ENCODE measurements at regions not wholly inside any gene's neighbourhood (a gene's known extent, or its start where the extent isn't known, plus 50 kb on each side); places are given as distances from the start of the nearest gene placed in this dataset.
"Not testable (repeated sequence)": the region's sequence is repeated elsewhere in the genome, so short reads cannot be mapped to it uniquely, and the experiment has no call there.

GRCh38 chr5:17056141-17056631 lies 120.1 kb upstream of the MYO10 start:
- 86% methylated on average over 7 of the region's 7 CpGs for WGBS (ENCODE audit: insufficient coverage)
- Mint-ChIP-seq H3K27me3 (ENCODE audit: low read depth in 2 of 2) (no peaks in the 10 kb centered on the region), H3K27ac (no peak overlapping the region), H3K36me3 (no peaks in the 10 kb centered on the region), H3K9me3 (peaks cover 2 to 3% of the 10 kb centered on the region in 2 donors), H3K4me3 (no peak overlapping the region), H3K4me1 (no peaks in the 10 kb centered on the region)
- no peaks in the 10 kb centered on the region for H3K9me3 ChIP-seq (ENCODE audit: control insufficient read depth, insufficient read depth, low read length)
- H3K36me3 ChIP-seq (ENCODE audit: control insufficient read depth, insufficient read depth, low read length) = no peaks in the 10 kb centered on the region
- ATAC-seq (no peak), DNase-seq (no peak)
- H3K27me3 ChIP-seq (ENCODE audit: control insufficient read depth, insufficient read depth, low read length) = no peaks in the 10 kb centered on the region
- H3K4me1 ChIP-seq (ENCODE audit: control insufficient read depth, insufficient read depth, low read length) = no peaks in the 10 kb centered on the region
- no peak overlapping the region for H3K4me3 ChIP-seq (ENCODE audit: low read length)
- H3K27ac ChIP-seq (ENCODE audit: low read length) = no peak overlapping the region
- no peak for TF ChIP-seq CTCF (IDR thresholded peaks at IDR 0.05)
- intact Hi-C loops (cut with micrococcal nuclease) = no loop called here

DNA sequence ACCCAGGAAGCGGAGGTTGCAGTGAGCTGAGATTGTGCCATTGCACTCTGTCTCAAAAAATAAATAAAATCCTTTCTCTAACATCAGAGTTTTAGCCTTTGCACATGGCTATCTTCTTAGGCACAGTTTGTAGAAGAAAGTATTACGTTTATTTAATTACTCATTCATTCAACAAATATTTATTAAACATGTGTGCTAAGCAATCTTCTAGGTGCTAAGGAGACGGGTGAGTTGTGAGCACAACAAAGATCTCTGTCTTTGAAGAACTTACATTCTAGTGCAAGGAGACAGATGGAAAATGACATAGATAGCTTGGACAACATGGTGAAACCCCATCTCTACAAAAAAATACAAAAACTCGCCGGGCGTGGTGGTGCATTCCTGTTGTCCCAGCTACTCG lies 122.3 kb upstream of the MYO10 start:
- H3K36me3 Mint-ChIP-seq = no peaks in the 10 kb centered on the region
- H3K4me1 ChIP-seq (ENCODE audit: control insufficient read depth, insufficient read depth, low read length) = no peaks in the 10 kb centered on the region
- TF ChIP-seq CTCF (IDR thresholded peaks at IDR 0.05) = no peak
- H3K27me3 Mint-ChIP-seq (ENCODE audit: low read depth in 2 of 2) = no peaks in the 10 kb centered on the region
- no peak overlapping the region for H3K27ac ChIP-seq (ENCODE audit: low read length)
- no peak overlapping the region for H3K27ac Mint-ChIP-seq
- no peaks in the 10 kb centered on the region for H3K36me3 ChIP-seq (ENCODE audit: control insufficient read depth, insufficient read depth, low read length)
- intact Hi-C loops (cut with micrococcal nuclease) = no loop called here
- no peaks in the 10 kb centered on the region for H3K9me3 ChIP-seq (ENCODE audit: control insufficient read depth, insufficient read depth, low read length)
- no peaks in the 10 kb centered on the region for H3K27me3 ChIP-seq (ENCODE audit: control insufficient read depth, insufficient read depth, low read length)
- DNase-seq (no peak), ATAC-seq (no peak)
- H3K4me1 Mint-ChIP-seq = no peaks in the 10 kb centered on the region
- H3K4me3 ChIP-seq (ENCODE audit: low read length) = no peak overlapping the region
- peaks cover 2 to 3% of the 10 kb centered on the region in 2 donors for H3K9me3 Mint-ChIP-seq
- H3K4me3 Mint-ChIP-seq = no peak overlapping the region
- 91% methylated on average over 6 of the region's 7 CpGs for WGBS (ENCODE audit: insufficient coverage)

DNA sequence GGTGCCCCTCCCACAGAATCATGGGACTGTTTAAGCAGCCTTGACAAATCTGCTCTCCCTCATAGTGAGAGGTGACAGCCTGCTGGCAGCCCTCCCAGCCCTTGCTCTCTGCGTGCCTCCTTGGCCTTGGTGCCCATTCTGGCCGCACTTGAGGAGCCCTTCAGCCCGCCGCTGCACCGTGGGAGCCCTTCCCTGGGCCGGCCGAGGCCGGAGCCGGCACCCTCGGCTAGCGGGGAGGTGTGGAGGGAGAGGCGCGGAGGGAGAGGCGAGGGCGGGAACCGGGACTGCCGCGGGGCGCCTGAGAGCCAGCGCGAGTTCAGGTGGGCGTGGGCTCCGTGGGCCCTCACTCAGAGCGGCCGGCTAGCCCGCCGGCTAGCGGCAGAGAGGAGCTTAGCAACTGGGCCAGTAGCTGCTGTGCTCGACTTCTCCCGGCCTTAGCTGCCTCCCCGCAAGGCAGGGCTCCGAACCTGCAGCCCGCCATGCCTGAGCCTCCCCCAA lies 125.9 kb upstream of the MYO10 start:
- H3K27me3 ChIP-seq (ENCODE audit: control insufficient read depth, insufficient read depth, low read length) = no peaks in the 10 kb centered on the region
- H3K9me3 ChIP-seq (ENCODE audit: control insufficient read depth, insufficient read depth, low read length) = no peaks in the 10 kb centered on the region
- H3K27ac ChIP-seq (ENCODE audit: low read length) = no peak overlapping the region
- WGBS (ENCODE audit: insufficient coverage) = 88% methylated on average over 33 of the region's 33 CpGs
- DNase-seq = no peak
- H3K36me3 ChIP-seq (ENCODE audit: control insufficient read depth, insufficient read depth, low read length) = no peaks in the 10 kb centered on the region
- H3K4me3 ChIP-seq (ENCODE audit: low read length) = no peak overlapping the region
- TF ChIP-seq CTCF (IDR thresholded peaks at IDR 0.05) = no peak
- Mint-ChIP-seq H3K9me3 (peaks cover 2 to 8% of the 10 kb centered on the region in 2 donors), H3K36me3 (no peaks in the 10 kb centered on the region), H3K4me3 (no peak overlapping the region), H3K27me3 (ENCODE audit: low read depth in 2 of 2) (no peaks in the 10 kb centered on the region), H3K27ac (no peak overlapping the region), H3K4me1 (no peaks in the 10 kb centered on the region)
- intact Hi-C loops (cut with micrococcal nuclease) = no loop called here
- H3K4me1 ChIP-seq (ENCODE audit: control insufficient read depth, insufficient read depth, low read length) = no peaks in the 10 kb centered on the region
- no peak for ATAC-seq

DNA sequence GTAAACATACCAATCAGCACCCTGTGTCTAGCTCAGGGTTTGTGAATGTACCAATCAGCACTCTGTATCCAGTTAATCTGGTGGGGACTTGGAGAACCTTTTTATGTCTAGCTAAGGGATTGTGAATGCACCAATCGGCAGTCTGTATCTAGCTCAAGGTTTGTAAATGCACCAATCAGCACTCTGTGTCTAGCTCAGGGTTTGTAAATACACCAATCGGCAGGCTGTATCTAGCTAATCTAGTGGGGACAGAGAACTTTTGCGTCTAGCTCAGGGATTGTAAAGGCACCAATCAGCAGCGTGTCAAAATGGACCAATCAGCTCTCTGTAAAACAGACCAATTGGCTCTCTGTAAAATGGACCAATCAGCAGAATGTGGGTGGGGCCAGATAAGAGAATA lies 126.7 kb upstream of the MYO10 start:
- H3K4me1 ChIP-seq (ENCODE audit: control insufficient read depth, insufficient read depth, low read length); H3K36me3 Mint-ChIP-seq; DNase-seq; H3K36me3 ChIP-seq (ENCODE audit: control insufficient read depth, insufficient read depth, low read length); H3K4me3 Mint-ChIP-seq; H3K9me3 Mint-ChIP-seq; H3K27me3 Mint-ChIP-seq (ENCODE audit: low read depth in 2 of 2); H3K4me1 Mint-ChIP-seq; H3K27ac ChIP-seq (ENCODE audit: low read length); H3K9me3 ChIP-seq (ENCODE audit: control insufficient read depth, insufficient read depth, low read length); H3K4me3 ChIP-seq (ENCODE audit: low read length); H3K27ac Mint-ChIP-seq; ATAC-seq; intact Hi-C loops (cut with micrococcal nuclease); H3K27me3 ChIP-seq (ENCODE audit: control insufficient read depth, insufficient read depth, low read length): not testable (repeated sequence)
- 96% methylated on average over 4 of the region's 4 CpGs for WGBS (ENCODE audit: insufficient coverage)

Measured in natural killer cell (primary cell).